ENCODE measurements at regions not wholly inside any gene's neighbourhood (a gene's known extent, or its start where the extent isn't known, plus 50 kb on each side); places are given as distances from the start of the nearest gene placed in this dataset.
A peak's percentile ranks its signal among the peaks of the same experiment; 100 is the strongest.

DNA sequence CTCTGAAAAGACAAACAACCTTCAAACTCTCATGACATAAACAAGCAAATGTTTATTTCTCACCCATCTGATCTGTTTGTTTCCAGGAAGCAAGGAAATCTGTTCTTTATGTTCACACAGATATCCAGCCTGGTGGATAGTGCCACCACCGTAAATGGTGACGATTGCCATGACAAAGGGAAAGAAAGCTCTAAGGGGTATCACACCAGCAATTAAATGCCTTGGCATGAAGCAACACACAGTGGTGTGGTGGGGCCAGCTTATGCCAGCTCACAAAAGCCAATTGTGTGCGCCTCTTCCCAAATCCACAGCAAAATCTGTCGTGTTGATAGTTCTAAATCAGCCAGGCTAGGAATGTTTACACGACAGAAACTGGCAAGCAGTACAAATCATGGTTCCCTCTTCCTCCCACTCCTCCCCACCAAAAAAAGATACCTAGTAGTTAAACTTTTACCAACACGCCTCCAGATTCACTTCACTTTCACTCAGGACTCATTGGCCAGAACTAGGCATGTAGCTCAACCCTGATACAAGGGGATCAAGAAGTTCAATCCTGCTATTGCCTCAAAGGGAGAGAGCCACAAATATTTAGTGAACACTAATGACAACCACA lies 189.2 kb upstream of the SLCO3A1 start:
- no peak for ATAC-seq (replicated peaks in 6 of 8)
- H3K4me1 ChIP-seq (replicated peaks in 1 of 2): no peaks in the 10 kb centered on the region
- in situ Hi-C loops (cut with MboI; ENCODE audit: low pct_unique_long_range_greater_than_20kb in 2 of 9, low sequenced_read_pairs in 9 of 9, unreplicated experiment in 9 of 9): no loop called here
- 42 to 94% (median 86%) methylated on average over 2 to 6 of the region's 6 CpGs; no CpG with 5 or more reads in 2 of the 10 experiments for WGBS, 10 experiments
- no peak overlapping the region for H3K27ac ChIP-seq
- no peak overlapping the region for H3K4me3 ChIP-seq

DNA sequence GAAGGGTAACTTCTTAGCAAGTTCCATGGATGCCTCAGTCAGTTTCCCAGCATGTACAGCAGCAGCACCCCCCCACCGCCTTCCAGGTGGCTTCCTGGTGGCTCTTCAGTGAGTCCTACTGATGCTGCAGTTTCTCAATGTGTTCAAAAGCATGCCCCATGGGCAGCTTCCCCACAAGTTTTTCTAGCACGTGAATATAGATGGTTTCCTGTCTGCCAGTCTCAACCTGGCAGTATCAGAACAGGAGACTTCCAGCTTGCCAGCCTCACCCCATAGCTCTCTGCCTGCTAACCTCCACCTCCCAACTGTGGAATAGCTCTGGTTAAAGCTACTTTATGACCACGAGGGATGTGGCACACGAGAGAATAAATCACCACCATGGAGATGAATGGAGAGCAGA lies 188.3 kb upstream of the SLCO3A1 start:
- in situ Hi-C loops (cut with MboI; ENCODE audit: low pct_unique_long_range_greater_than_20kb in 2 of 9, low sequenced_read_pairs in 9 of 9, unreplicated experiment in 9 of 9): no loop called here
- ATAC-seq (replicated peaks in 6 of 8): no peak
- Histone ChIP-seq H3K27ac (no peak overlapping the region), H3K4me1 (replicated peaks in 1 of 2) (no peaks in the 10 kb centered on the region), H3K4me3 (no peak overlapping the region)
- WGBS, 10 experiments: 0 to 100% (median 86%) methylated on average over 1 to 3 of the region's 4 CpGs; no CpG with 5 or more reads in 3 of the 10 experiments

DNA sequence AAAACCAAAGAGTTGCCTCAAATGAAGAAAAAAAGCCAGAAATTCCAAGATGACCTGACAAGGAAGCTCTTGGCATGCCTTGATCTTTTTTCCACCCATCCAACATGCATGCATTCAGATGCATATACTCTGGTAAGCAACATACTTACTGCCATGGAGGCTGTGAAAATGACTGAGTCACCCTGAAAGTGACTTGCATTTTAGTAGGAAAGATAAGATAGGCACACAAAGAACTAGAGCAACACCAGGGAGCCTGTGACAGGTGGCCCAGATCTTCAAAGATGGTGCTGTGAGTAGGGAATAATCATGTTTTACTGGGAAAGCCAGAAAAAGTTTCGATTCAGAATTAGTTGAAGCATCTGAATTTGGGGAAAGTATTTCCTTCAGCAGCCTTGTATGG lies 185.1 kb upstream of the SLCO3A1 start:
- ATAC-seq (replicated peaks in 6 of 8): no peak
- no peak overlapping the region for H3K27ac ChIP-seq
- WGBS, 10 experiments: 0 to 14% (median 0%) methylated on average over 1 of the region's 1 CpG; no CpG with 5 or more reads in 7 of the 10 experiments
- H3K4me3 ChIP-seq: no peak overlapping the region
- in situ Hi-C loops (cut with MboI; ENCODE audit: low pct_unique_long_range_greater_than_20kb in 2 of 9, low sequenced_read_pairs in 9 of 9, unreplicated experiment in 9 of 9): no loop called here
- H3K4me1 ChIP-seq (replicated peaks in 1 of 2): no peaks in the 10 kb centered on the region

DNA sequence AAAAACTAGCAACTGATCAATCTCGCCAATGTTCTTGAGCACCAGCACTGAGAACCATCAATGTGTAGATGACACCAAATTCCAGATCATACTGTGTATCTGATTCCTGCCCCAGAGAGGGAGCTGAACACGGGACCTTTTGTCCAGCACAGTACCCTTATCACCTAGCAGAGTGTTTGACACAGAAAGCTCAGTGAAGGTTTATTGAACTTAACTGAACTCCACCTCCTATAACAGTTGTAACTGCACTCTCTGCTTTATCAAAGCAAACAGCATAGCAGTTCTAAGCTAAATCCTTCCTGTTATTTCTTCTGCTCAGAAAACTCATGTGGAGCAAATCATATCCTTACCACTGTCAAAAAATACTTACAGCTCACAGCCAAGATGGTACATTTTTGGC lies 183.4 kb upstream of the SLCO3A1 start:
- H3K4me1 ChIP-seq (replicated peaks in 1 of 2): no peaks in the 10 kb centered on the region
- no peak for ATAC-seq (replicated peaks in 6 of 8)

DNA sequence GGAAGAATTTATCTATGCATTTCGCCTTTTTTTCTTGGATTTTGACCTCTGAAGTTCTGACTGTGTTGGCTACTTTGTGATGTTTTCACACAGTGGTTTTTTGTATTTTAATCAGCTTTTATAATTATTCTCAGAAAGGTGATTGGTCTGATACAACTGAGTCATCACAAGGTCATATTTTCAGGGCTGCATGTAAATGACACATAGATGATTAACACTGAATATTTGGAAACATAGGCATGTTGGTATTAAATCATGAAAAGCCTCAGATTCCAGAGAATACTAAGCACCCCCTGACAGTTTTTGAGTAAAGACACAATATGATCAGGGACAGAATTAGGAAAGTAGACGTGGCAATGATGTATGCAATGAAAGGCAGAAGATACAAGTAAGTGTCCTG lies 175.5 kb upstream of the SLCO3A1 start:
- ATAC-seq (replicated peaks in 6 of 8): no peak
- H3K4me3 ChIP-seq: no peak overlapping the region
- H3K27ac ChIP-seq: no peak overlapping the region
- in situ Hi-C loops (cut with MboI; ENCODE audit: low pct_unique_long_range_greater_than_20kb in 2 of 9, low sequenced_read_pairs in 9 of 9, unreplicated experiment in 9 of 9): no loop called here
- H3K4me1 ChIP-seq (replicated peaks in 1 of 2): no peaks in the 10 kb centered on the region
- WGBS, 10 experiments: 0 to 86% (median 64%) methylated on average over 1 to 2 of the region's 2 CpGs

More for the DNA sequence above, 183.4 kb upstream of the SLCO3A1 start:
- in situ Hi-C loops (cut with MboI; ENCODE audit: low pct_unique_long_range_greater_than_20kb in 2 of 9, low sequenced_read_pairs in 9 of 9, unreplicated experiment in 9 of 9): no loop called here
- WGBS, 10 experiments: 17 to 100% (median 86%) methylated on average over 1 to 2 of the region's 2 CpGs; no CpG with 5 or more reads in 4 of the 10 experiments
- H3K4me3 ChIP-seq: no peak overlapping the region
- H3K27ac ChIP-seq: no peak overlapping the region

DNA sequence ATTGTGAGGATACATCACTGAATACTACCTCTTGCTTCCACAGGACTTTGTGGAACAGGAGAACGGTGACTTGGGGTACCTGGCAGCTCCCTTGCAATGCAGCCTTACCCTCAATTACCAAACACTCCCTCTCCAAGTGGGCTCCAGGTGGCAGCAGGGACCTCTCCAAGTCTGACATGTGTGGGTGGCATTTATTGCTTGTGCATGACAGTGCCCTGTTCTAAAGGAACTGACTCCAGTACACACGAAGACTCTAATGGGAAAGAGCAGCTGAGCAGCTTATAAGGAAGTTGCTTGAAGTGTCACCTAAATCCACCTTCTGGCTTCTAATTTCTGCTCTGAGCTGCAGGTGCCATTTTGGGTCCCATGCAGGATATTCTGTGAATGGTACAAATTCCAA lies 174.1 kb upstream of the SLCO3A1 start:
- WGBS, 10 experiments: 0 to 100% (median 82%) methylated on average over 1 to 2 of the region's 2 CpGs; no CpG with 5 or more reads in 4 of the 10 experiments
- no peak for ATAC-seq (replicated peaks in 6 of 8)
- H3K27ac ChIP-seq: no peak overlapping the region
- no peak overlapping the region for H3K4me3 ChIP-seq
- in situ Hi-C loops (cut with MboI; ENCODE audit: low pct_unique_long_range_greater_than_20kb in 2 of 9, low sequenced_read_pairs in 9 of 9, unreplicated experiment in 9 of 9): no loop called here
- no peaks in the 10 kb centered on the region for H3K4me1 ChIP-seq (replicated peaks in 1 of 2)

DNA sequence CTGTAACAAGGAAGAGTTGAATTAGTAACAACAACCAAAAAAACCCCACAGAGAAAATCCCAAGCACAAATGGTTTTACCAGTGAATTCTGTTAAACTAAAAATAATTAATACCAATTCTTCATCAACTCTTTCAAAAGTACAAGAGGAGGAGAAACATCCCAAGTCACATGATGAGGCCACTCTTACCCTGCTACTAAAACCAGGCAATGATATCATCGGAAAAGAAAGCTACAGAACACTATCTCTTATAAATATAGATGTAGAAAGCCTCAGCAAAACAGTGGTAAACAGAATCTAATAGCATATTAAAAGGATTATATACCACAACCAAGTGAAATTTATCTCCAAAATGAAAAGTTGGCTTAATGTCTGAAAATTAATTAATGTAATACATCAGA lies 168.1 kb upstream of the SLCO3A1 start:
- in situ Hi-C loops (cut with MboI; ENCODE audit: low pct_unique_long_range_greater_than_20kb in 2 of 9, low sequenced_read_pairs in 9 of 9, unreplicated experiment in 9 of 9): no loop called here
- Histone ChIP-seq H3K4me1 (replicated peaks in 1 of 2) (no peaks in the 10 kb centered on the region), H3K27ac (no peak overlapping the region), H3K4me3 (no peak overlapping the region)
- no peak for ATAC-seq (replicated peaks in 6 of 8)
- 17 to 100% (median 80%) methylated on average over 1 of the region's 1 CpG; no CpG with 5 or more reads in 3 of the 10 experiments for WGBS, 10 experiments

DNA sequence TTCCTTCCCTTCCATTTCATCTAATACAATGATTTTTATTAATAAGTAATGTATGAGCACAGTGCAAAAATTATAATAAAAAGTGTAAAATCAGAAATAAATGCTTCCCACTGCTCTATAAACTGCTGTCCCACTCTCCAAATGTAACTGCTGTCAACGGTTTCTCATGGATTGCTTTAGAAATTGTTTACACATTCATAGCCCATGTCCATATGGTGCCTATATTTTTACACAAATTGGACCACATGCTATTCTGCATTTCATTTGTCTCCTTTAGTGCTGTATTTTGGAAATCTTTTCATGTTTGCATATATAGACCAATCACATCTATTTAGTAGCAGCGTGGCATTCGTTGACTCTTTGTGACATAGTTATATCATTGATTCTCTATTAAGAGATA lies 164.7 kb upstream of the SLCO3A1 start:
- 0 to 100% (median 89%) methylated on average over 1 to 3 of the region's 3 CpGs for WGBS, 10 experiments
- no peak for ATAC-seq (replicated peaks in 6 of 8)

DNA sequence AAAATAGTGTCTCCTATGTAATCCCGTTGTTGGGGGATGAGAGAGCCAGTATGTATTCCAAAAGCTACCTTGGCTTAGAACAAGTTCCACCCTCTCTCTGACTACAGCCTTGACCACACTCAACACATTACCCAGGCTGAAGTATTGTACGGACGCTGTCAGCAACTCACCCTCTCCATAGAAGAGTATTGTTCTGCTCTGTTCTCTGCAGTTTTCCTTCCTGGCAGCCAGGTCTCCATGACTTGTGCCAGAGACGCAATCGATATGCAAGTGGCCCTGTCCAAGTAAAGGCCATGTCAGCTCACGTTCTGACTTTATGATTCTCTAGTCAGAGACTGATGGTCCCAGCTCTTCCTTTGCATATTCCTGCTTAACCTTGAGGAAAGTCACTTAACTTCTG lies 164.1 kb upstream of the SLCO3A1 start:
- no peak overlapping the region for H3K4me3 ChIP-seq
- no peak for ATAC-seq (replicated peaks in 6 of 8)
- 0 to 100% (median 83%) methylated on average over 1 to 5 of the region's 6 CpGs; no CpG with 5 or more reads in 1 of the 10 experiments for WGBS, 10 experiments
- in situ Hi-C loops (cut with MboI; ENCODE audit: low pct_unique_long_range_greater_than_20kb in 2 of 9, low sequenced_read_pairs in 9 of 9, unreplicated experiment in 9 of 9): no loop called here
- H3K4me1 ChIP-seq (replicated peaks in 1 of 2): peaks cover 13 to 14% of the 10 kb centered on the region in 2 donors
- H3K27ac ChIP-seq: no peak overlapping the region

More for the DNA sequence above, 164.7 kb upstream of the SLCO3A1 start:
- Histone ChIP-seq H3K4me3 (no peak overlapping the region), H3K27ac (no peak overlapping the region), H3K4me1 (replicated peaks in 1 of 2) (peaks cover 7 to 9% of the 10 kb centered on the region in 2 donors)
- in situ Hi-C loops (cut with MboI; ENCODE audit: low pct_unique_long_range_greater_than_20kb in 2 of 9, low sequenced_read_pairs in 9 of 9, unreplicated experiment in 9 of 9): no loop called here

DNA sequence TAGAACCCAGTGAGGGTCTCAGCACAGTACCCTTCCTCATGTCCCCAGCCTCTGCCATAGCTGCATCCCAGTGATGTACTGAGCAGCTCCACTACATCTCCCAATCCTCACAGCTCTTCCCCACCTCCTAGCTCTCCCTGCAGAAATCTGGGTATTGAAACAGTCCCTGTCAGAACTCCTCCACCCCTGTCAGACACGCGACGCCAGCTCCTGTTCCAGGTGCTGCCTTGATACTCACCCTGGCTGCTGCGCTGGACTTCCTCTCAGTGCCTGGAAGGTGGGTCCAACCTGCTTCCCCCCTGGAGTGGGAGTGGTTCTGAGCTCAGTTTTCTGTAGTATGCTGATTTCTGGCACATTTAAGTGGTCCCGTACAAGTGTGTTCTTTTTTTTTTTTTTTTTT lies 160.9 kb upstream of the SLCO3A1 start:
- ATAC-seq (replicated peaks in 6 of 8): no peak
- WGBS, 10 experiments: 93 to 100% (median 100%) methylated on average over 1 to 5 of the region's 5 CpGs; no CpG with 5 or more reads in 3 of the 10 experiments
- Histone ChIP-seq H3K4me3 (no peak overlapping the region), H3K27ac (no peak overlapping the region), H3K4me1 (replicated peaks in 1 of 2) (peaks cover 23 to 25% of the 10 kb centered on the region in 2 donors)
- in situ Hi-C loops (cut with MboI; ENCODE audit: low pct_unique_long_range_greater_than_20kb in 2 of 9, low sequenced_read_pairs in 9 of 9, unreplicated experiment in 9 of 9): no loop called here

DNA sequence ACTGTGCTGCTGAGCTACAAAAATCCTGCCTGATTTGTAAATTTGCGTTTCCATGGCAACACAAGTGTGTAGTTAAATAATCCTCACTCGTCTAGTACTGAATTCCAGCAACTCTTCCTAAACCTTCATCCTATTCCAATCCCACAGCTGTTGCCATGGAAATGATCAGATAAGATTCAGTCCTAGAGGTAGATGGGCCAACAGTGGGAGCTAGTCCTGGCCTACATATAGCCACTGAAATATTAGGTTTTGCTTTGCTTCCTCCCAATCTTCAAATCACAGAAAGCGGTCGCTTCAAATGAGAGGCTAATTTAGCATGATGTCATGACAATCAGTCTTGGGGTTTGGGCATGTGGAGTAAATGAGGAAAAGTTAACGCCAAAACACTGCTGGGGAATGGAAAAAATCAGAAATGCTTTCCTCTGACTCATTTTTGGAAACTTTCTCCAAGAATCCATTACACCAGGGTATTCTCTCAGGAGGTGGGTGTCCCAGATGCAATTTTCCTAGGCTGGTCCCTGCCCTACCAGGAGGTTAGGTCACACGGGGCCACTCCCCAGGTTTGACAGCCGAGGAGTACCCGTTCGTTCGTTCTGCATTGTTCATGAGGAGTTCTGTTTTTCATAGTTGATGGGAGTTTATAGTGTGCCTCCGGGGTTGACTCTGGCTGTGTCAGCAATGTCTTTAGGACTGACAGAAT lies 159.2 kb upstream of the SLCO3A1 start:
- ATAC-seq (replicated peaks in 6 of 8): peak; percentile 55 to 85 (median 75)

DNA sequence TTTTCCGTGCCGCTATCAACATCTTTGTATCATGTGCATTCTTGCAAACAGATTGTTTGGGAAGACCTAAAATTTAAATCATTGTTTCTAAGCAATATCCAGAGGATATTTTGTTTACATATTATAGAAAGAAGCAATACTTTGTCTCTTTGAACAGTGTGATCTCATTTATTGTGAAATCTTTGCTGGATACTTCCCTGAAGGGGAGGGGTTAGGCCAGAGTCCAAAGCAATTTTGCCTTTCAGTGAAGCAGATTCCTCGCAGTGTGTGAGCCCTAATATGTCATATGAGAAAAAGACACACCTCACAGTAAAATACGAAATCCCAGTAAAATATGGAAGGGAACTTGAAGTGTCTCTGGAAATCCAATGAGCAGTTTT lies 158.7 kb upstream of the SLCO3A1 start:
- peak in 5 of 8 experiments; percentile 43 to 90 (median 77) for ATAC-seq (replicated peaks in 6 of 8)
- Histone ChIP-seq H3K27ac (no peak overlapping the region), H3K4me1 (replicated peaks in 1 of 2) (peaks cover 23 to 25% of the 10 kb centered on the region in 2 donors), H3K4me3 (no peak overlapping the region)
- WGBS, 10 experiments: 0 to 100% (median 85%) methylated on average over 1 to 4 of the region's 4 CpGs; no CpG with 5 or more reads in 2 of the 10 experiments
- in situ Hi-C loops (cut with MboI; ENCODE audit: low pct_unique_long_range_greater_than_20kb in 2 of 9, low sequenced_read_pairs in 9 of 9, unreplicated experiment in 9 of 9): no loop called here

More for the DNA sequence above, 159.2 kb upstream of the SLCO3A1 start:
- peaks cover 23 to 25% of the 10 kb centered on the region in 2 donors for H3K4me1 ChIP-seq (replicated peaks in 1 of 2)
- WGBS, 10 experiments: 2 to 75% (median 50%) methylated on average over 1 to 11 of the region's 11 CpGs; no CpG with 5 or more reads in 1 of the 10 experiments
- H3K4me3 ChIP-seq: no peak overlapping the region
- in situ Hi-C loops (cut with MboI; ENCODE audit: low pct_unique_long_range_greater_than_20kb in 2 of 9, low sequenced_read_pairs in 9 of 9, unreplicated experiment in 9 of 9): no loop called here
- H3K27ac ChIP-seq: no peak overlapping the region

DNA sequence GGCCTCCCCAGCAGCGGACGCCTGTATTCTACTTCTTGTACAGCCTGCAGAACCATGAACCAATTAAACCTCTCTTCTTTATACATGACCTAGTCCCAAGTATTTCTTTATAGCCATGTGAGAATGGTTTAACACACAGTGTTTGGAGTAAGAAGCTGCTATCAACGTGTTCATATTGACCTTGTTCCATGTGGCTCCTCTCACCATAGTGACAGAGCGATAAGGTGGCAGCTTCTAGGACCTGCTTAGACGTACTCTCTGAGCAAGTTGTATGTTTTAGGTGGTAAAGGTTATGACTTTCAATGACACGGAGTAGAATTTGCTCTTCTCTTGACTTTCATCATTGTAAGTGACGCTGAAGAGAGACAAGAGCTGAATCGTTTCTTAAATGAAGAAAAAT lies 157.7 kb upstream of the SLCO3A1 start:
- no peak for ATAC-seq (replicated peaks in 6 of 8)
- in situ Hi-C loops (cut with MboI; ENCODE audit: low pct_unique_long_range_greater_than_20kb in 2 of 9, low sequenced_read_pairs in 9 of 9, unreplicated experiment in 9 of 9): no loop called here
- WGBS, 10 experiments: 20 to 100% (median 92%) methylated on average over 1 to 8 of the region's 8 CpGs
- H3K4me3 ChIP-seq: no peak overlapping the region
- peaks cover 23 to 25% of the 10 kb centered on the region in 2 donors for H3K4me1 ChIP-seq (replicated peaks in 1 of 2)
- H3K27ac ChIP-seq: no peak overlapping the region
